NCI-H1436 (cell line): ENCODE measurements at regions not wholly inside any gene's neighbourhood (a gene's known extent, or its start where the extent isn't known, plus 50 kb on each side); places are given as distances from the start of the nearest gene placed in this dataset.
"Not testable (repeated sequence)": the region's sequence is repeated elsewhere in the genome, so short reads cannot be mapped to it uniquely, and the experiment has no call there.

Experiments
- DNase-seq: peaks from one replicate; lab custom pipeline; 2025; lab: John Stamatoyannopoulos, UW

DNA sequence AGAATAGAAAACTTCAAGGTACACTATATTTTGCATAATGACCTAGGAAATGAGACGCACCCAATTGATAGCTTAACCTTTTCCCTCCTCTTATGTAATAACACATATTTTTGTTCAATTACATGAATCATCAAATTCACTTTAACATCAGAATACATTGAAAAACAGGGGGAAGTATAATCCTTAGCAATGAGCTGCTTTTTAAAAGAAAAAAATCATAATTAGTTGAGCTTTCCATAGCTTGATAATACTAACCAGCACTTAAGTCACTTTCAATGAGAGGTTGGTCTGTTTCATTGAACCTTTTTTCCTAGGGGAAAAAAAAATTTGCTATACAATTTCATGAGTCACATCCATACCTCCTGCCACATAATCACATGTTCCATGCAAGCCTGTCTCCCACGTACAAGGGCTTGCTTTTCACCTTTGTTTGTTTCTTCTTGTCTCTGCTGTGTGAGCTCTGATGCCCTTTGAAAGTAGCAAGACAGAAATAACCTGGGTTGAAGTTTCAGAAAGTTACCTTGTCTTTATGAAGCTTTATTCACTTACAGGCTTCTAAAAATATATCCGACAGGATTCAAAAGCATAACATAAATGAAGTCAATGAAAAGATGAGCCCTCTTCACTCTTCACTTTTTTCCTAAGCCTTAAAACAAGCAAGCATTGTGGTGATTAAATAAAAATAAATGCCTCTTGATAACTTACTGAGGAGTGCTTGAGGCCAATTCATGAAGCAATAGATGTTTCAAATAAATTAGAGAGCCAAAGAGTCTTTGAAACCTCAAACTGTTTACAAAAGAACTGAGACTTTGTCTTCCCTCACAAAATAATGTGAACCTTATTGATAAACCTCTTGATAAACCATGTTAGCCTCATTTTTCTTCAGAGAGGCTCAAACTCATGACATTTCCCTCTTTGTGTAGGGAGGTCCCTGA, 108.5 kb downstream of the FEM1C start:
- no peak for DNase-seq

DNA sequence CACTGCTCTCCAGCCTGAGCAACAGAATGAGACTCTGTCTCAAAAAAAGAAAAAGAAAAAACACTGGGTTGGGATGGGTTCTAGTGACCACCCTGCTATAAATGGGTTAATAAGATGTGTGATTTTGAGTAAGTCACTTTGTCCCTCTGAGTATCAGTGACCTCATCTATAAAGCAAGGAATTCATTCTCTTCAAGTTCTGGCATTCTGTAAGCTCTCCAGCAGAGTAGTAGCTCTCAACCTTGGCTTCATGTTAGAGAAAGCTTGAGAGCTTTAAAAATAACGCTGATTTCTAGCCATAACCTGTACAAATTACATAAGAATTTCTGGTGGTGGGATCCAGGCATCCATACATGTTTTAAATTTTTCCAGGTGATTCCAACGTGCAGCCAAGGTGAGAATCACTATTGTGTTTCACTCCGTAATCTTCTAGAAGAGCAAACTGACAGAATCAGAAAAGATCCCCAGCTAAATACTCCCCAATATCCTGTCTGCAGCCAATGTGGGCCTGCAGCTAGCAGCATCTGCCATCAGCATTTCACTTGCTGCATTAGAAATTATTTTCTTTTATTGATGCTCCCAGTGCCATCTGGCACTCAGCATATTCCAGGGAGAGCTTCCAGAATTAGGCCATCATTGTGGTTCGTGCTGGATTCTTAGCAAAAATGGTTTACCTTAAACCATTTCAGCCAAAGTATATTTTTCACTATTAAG, 109.4 kb downstream of the FEM1C start:
- no peak for DNase-seq

DNA sequence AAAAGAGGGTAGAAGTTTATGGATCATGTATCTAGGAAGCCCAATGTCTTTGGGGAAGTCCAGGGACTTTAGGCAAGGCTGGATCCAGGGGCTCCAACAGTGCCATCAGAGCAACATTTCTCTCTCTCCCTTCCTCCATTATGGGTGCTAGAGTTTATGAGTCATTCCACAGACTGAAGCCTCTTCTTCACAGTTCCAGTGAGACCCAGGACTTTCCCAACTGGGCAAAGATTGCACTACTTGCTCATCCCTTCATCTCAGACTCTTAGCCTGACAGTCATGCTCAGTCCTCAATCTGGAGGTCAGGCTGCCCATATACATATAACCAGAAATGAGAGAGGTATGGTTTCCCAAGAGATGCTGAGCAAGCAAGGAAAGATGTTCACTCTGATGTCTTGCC, 110.7 kb downstream of the FEM1C start:
- no peak for DNase-seq

DNA sequence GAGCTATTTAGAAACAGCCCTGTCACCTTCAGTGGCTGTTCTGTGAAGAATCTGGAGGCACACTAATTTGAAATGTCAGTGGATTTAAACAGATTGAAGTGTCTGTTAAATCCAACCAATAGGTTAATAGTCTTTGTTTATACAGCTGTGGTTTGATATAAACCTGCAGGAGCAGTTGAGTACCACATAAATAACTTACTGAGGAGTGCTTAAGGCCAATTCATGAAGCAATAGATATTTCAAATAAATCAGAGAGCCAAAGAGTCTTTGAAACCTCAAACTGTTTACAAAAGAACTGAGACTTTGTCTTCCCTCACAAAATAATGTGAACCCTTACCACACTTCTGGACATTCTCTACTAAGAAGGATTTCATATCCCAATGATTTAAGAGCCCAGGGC, 111.9 kb downstream of the FEM1C start:
- no peak for DNase-seq

DNA sequence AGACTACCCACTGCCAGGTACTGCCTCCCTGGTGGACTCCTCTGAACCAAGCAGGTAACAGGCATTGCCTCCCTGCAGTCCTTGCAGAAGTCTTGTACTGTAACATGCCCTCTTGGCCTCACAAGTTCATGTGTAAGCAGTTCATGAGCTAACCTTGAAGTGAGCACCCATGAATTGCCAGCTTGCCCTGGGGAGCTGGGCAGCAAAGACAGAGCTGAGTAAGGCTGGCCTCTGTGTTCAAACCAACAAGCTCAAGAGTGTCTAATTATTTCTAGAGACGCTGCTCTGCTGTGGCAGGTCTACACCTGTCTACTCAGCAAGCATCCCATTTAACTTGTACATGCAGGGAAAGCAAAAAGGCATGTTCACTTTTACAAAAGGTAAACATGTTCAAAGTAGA, 113.5 kb downstream of the FEM1C start:
- DNase-seq, result peak; percentile 42

DNA sequence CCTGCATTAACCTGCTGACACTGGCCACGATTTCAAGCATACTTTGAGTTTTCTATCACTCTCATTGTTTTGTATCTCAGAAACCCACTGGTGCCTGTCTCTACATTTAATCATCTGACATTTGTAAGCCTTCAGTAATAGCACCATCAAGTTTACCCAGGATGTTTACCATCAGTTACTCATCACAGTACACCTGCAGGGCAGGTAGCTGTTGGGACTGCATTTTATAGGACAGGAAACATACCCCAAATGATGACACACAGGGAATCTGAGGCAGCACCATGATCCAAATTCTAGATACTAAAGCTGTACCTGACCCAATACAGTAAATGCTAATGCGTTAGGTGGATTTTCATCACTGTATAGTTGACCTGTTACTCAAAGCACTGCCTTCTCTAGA, 114.2 kb downstream of the FEM1C start:
- DNase-seq, result no peak

DNA sequence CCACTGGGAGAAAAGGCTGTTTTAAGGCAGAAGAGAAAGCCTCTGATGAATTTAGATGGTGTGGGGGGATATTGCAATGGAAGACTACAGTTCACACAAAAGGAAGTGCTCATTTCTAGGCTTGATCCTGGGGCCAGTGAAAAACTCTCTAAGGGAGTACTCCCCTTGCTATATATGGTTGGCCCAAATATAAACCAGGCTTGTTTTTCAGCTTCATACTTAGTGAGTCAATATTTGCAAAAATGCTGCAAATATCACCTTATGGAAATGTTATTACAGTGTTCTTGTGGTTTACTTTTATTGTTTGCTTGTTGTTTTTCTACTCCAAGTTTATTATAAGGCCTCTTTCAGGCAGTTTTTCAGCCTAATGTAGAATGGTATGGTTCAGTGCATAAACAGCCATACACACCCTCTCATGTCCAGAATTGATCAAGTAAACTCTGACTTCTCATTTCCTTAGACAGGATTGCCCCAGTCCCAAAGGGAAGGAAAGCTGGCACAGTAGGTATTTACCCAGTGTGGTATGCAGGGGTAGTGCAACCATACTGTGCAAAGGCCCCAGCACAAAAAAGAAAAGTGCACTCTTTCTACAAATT, 115.1 kb downstream of the FEM1C start:
- no peak for DNase-seq

DNA sequence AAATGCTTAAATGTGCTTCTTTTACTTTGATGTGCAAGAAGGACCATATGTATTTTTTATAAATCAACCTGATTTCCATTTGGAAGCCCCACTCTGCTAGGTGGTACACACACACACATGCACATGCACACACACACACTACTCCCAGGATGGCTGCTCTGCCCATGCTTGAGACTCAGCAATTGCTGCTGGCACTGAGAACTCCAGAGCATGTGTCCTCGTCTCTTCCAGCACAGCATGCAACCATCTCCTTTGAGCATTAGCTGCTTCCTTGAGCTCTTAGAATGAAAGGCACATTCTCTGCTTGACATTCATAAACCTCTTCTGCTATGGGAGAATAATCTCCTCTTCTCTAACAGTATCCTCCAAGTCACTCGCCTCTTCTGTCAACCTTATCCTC, 115.9 kb downstream of the FEM1C start:
- no peak for DNase-seq

DNA sequence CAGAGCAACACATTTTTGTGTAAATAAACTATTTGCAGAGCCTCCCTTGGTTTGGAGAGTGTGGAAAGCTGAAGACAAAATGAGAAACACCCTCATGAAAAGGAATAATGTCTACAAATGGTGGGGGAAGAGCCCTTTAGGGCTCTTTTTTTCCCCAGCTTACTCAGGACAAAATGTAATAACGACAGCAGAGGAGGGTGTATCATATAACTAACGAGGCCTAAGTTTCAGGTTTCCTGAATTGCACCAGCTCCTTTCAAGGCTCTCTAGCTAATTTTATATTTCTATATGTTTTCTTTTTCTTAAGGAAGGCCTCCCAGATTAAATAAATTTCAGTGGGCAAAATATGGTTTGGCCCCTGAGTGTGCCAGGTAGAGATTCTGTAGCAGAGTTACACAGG, 116.3 kb downstream of the FEM1C start:
- no peak for DNase-seq

DNA sequence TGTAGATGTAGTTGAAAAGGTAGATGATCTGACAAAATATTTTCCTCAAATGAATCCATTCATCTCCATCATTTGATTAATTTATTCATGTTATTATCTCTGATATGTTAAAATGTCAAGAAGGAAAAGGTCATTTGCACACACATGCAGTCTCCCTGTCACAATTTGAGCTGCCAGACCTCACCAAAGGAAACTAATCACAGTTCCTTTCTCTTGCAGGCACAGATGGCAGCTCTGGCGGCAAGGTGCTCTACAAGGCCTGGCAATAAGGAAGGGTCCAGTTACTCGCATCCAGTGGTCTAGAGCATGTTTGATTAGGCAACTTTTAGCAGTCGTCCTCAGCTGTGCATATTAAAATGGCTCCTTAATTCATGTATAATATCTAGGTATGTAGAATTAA, 120.1 kb downstream of the FEM1C start:
- no peak for DNase-seq

DNA sequence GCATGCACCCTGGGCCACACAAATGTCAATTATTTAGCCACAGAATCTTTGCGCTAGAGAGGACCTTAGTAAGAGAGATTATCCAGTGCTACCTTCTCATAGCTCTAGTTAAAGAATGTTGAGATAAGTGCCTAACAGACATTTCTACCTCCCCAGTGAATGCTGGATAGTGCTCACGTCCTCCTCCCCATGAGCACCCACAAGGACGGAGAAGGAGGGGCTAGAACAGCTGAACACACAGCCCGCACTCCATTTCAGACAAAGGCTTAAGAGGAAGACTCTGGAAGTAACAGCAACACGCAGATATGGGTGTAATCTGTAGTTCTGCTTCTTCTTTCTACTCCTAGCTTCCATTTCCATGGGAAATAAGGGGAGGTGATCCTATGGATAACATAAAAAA, 120.5 kb downstream of the FEM1C start:
- DNase-seq, result no peak

DNA sequence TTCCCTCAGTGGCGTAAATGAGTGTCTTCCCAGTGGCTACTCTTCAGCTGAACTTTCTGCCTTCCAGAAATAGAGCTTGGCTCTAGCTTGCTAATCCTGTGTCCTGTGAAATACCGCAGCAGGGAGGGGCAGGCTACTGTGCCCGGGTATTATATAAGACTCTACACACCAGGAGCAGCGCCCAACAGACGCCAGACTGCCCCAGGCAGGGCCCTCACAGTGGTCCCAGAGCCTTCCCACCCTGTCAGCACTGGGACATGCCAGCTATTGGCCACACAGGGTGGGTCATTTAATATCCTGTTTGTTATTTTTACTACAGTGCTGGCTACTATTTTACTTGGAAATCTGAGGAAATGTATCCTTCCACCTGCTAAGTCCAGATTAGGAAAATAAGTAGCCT, 121.0 kb downstream of the FEM1C start:
- DNase-seq, result no peak

DNA sequence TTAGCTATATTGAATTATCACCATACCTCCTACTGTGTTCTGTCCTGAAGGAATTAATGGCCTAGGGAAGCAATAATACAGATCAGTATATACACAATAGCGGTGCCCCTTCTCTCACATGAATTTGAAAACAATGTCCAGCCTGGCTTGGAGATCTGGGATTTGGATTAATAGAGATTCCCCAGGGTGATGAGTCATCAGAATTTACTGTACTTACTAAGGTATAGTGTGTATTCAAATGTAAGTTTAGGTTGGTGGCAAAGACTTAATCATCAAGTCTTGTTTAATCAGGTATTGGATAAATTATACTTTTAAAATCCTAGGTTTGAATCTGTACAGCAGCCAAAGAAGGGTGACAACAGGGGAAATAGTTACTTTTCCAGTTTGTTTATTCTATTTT, 121.5 kb downstream of the FEM1C start:
- no peak for DNase-seq

DNA sequence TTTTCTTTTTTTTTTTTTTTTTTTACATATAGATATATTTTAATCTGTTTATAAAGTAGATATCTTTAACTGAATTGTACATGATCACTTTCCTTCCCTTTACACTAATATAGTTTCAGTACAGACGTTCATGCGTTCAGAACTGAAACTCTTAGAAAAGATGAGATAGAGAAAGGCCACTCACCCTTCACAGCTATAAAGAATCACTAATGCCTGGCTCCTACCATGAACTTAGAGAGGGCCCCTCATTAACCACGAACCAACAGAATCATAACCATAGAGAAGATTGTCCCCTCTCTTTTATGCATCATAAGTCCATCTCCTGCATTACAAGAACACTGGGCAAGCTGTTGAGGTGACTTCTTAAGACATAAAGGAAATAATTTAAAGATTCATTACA, 123.8 kb downstream of the FEM1C start:
- DNase-seq, result not testable (repeated sequence)

DNA sequence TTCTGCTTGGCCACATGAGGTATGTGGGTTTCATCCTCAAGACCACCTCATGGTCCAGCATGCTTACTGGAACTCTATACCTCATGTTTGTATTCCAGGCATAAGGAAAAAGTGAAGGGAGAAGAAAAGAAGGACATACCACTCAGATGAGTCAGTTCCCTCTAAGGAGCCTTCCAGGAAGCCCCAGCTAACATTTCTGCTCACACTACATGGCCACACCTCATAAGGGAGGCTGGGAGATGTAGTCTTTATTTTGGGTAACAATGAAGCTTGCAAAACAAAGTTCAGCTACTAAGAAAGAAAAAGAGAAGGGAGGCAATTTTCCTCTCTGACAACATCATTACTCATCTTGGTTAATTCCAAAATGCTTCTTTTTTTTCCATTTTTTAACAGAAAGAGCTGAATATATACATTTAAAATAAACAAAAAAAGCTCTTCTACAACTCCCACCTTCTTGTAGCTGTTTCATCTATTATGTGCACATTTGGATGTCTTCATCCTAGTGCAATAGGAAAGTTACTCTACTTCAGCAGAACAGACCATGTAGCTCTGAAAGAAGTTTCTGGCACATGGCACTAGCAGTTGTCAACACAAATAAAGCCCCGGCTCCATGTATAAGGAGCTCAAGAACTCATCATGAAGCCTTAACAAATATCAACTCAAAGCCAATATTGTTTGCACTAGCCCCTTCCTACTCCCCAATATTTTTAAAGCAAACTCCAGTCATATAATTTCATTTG, 123.6 kb upstream of the CCDC112 start:
- DNase-seq, result no peak

DNA sequence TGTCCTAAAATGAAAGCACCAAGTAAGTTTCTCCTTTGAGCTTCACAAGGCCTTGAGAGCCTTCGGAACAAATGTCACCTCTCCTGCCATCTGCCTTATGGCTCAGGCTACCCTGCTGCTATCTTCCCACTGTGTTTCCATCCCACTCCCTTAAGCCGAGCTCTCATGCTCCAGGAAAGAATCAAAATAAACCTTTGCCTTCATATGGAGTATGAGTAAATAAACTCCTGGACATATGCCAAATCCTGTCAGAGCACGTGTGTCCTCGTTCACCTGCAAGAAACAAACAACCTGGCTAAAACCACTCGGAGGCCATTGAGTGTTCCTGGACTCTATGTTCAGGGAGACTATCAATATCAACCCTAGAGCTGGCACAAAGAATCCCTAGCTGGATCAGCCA, 122.3 kb upstream of the CCDC112 start:
- DNase-seq, result peak; percentile 25

DNA sequence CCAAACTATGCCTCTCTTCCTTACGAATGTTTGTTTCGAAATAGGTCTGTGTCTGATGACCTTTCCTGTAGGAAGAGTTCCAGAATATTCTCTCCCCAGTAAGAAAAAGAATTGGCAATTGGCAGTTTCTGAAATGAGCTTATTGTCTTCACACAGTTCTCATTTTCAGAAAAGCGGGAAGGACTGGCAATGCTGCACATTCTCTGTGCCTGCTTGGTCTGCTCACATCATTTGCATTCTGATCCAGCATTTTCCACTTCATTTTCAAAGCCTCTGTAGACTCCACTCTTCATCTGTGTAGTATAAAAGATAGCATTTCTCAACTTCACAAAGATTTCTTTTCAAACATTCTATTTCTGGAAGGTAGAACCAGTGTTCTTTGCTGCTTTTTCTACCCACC, 120.6 kb upstream of the CCDC112 start:
- no peak for DNase-seq

DNA sequence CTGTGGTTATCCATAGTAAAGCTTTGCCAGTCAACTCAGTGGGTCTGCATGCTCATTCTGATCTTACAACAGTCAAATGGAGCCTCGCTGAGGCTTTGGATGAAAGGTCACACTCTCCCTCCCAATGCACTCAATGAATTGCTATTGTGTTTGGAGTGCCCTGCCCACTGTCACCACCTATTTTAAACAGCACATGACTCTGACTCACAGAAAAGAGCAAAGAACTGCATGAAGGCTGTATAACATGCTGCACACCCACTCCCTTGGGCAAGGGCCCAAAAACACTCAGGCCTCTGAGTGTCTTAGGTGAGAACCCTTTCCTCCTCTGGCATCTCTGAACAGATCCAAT, 118.7 kb upstream of the CCDC112 start:
- DNase-seq, result no peak

DNA sequence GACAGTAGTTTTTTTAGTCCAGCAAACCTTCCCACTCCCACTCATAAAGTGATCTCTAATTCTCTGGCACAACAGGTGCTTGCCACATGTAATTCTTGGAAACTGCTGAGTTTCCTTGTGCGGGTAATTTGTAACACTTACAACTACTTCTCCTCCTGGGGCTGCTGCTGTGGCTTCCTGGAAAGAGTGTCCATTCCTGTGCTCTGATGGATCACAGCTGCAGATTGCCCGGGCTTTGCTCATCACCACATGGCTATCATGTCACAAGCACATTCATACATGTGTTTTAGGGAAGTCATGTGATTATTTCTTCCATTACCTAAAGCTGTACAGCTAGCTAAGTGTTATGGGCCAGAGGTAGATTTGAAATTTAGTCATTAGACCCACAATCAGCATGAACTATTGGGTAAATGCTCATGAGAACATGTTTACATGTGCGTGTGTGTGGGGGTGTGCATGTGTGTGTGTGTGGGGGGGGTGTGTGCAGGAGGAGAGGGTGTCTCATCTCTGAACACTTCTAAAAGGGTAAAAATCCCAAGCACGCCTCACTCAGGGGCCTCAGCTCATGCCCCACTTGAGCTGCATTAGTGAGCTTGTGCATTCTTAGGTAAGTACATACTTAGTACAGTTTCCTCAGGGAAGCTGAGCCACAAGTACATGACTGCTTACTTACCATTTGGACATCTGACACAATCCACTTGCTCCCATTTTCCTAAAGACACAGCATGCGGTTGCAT, 118.1 kb upstream of the CCDC112 start:
- DNase-seq, result no peak

DNA sequence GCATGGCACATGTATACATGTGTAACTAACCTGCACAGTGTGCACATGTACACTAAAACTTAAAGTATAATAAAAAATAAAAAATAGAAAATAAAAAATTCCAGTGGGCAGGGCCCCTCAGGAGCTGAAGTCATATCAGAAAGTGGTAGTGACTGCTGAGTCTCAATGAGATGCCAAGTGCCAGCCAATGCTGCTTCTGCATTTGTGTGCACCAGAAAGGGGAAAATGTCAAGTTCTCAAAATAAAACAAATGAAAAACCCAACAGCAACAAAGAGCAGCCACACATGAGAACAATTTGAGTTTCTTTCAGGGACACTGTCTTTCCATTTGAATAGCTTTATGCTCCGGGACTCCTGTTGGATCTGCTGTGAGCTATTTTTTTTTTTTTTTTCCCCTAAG, 117.2 kb upstream of the CCDC112 start:
- no peak for DNase-seq

DNA sequence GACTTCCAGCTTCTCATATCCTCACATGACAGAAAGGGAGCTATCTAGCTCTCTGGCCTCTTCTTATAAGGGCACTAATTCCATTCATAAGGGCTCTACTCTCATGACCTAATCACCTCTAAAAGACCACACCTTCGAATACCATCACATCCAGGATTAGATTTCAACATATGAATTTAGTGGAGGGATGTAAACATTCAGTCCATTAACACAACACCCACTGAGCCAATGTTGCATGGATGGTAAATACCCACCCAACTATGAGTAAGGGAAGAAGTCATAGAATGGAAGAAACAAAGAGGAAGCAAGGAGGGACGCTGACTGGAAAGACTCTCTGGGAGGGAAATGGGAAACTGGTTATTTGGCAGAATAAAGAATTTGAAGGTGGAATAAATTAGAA, 112.6 kb upstream of the CCDC112 start:
- DNase-seq, result no peak
